A673 (cell line): ENCODE measurements at regions not wholly inside any gene's neighbourhood (a gene's known extent, or its start where the extent isn't known, plus 50 kb on each side); places are given as distances from the start of the nearest gene placed in this dataset.

Experiments
- BruUV-seq: library from RNA; stranded (reverse); fragments of 400-500 nt; replicated peaks from 2 replicates; lab custom pipeline; 2021; lab: Mats Ljungman, UMichigan
- CTCF ChIA-PET: fragments of 300-600 bp; sonication (Branson Sonifier 250); formaldehyde crosslinking; loops from one replicate; lab custom pipeline; 2022; ENCODE audit warnings: antibody characterized with exemption; lab: Charles Lee
- POLR2A ChIA-PET: fragments of 300-600 bp; sonication (Branson Sonifier 250); formaldehyde crosslinking; loops from one replicate; lab custom pipeline; 2022; ENCODE audit warnings: antibody characterized with exemption; ENCODE audit not compliant: low non-redundant PET; lab: Charles Lee
- DNase-seq: peaks from one replicate; pipeline ENCODE4 v3.0.0-alpha.2; 2015; ENCODE audit warnings: low spot score
- H3K27ac ChIP-seq: fragments of 200-600 bp; sonication (generic); 2 replicates; pipeline ENCODE4 v1.5.1; 2016; ENCODE audit warnings: mixed run types, low read depth, mild to moderate bottlenecking, mixed read lengths, antibody characterized with exemption, low read length; ENCODE audit not compliant: poor library complexity, severe bottlenecking
- H3K27me3 ChIP-seq: fragments of 200-600 bp; sonication (generic); replicated peaks from 2 replicates; pipeline ENCODE4 v1.6.1; 2017; ENCODE audit warnings: mixed run types, low read depth, mild to moderate bottlenecking, mixed read lengths, antibody characterized with exemption, low read length; ENCODE audit not compliant: insufficient read depth, poor library complexity
- H3K36me3 ChIP-seq: fragments of 200-600 bp; sonication (generic); 2 replicates; pipeline ENCODE4 v1.6.1; 2016; ENCODE audit warnings: mixed run types, mild to moderate bottlenecking, mixed read lengths, antibody characterized with exemption, low read length; ENCODE audit not compliant: insufficient read depth, poor library complexity, severe bottlenecking
- H3K4me1 ChIP-seq: fragments of 200-600 bp; sonication (generic); 2 replicates; pipeline ENCODE4 v1.6.1; 2017; ENCODE audit warnings: mixed run types, mild to moderate bottlenecking, mixed read lengths, antibody characterized with exemption, low read length; ENCODE audit not compliant: insufficient read depth, poor library complexity, severe bottlenecking
- H3K4me3 ChIP-seq: fragments of 200-600 bp; sonication (generic); 2 replicates; pipeline ENCODE4 v1.5.1; 2016; ENCODE audit warnings: low read depth, mixed run types, mild to moderate bottlenecking, mixed read lengths, low read length; ENCODE audit not compliant: poor library complexity, severe bottlenecking
- H3K9me3 ChIP-seq: fragments of 200-600 bp; sonication (generic); 2 replicates; pipeline ENCODE4 v1.6.1; 2016; ENCODE audit warnings: mixed run types, low read depth, mild to moderate bottlenecking, mixed read lengths, antibody characterized with exemption, low read length; ENCODE audit not compliant: poor library complexity, severe bottlenecking
- EZH2 ChIP-seq: fragments of 200-600 bp; sonication (generic); IDR thresholded peaks from 2 replicates; pipeline ENCODE4 v1.6.1; 2017; ENCODE audit warnings: borderline replicate concordance, low read depth, mild to moderate bottlenecking, mixed read lengths, antibody characterized with exemption, low read length; ENCODE audit not compliant: poor library complexity, severe bottlenecking
- intact Hi-C: fragments of 100-400 bp; cut with micrococcal nuclease; formaldehyde crosslinking; loops from one replicate; pipeline ENCODE4 v1.10.0; 2022; ENCODE audit not compliant: unreplicated experiment
- TF ChIP-seq, protein P1 (sequence below): fragments of 300-800, 200-600 bp; sonication (generic); conservative IDR thresholded peaks from 2 replicates; pipeline ENCODE4 v1.5.1; 2017; ENCODE audit warnings: low read depth, mild to moderate bottlenecking, antibody characterized with exemption, low read length, moderate library complexity, mixed read lengths

DNA sequence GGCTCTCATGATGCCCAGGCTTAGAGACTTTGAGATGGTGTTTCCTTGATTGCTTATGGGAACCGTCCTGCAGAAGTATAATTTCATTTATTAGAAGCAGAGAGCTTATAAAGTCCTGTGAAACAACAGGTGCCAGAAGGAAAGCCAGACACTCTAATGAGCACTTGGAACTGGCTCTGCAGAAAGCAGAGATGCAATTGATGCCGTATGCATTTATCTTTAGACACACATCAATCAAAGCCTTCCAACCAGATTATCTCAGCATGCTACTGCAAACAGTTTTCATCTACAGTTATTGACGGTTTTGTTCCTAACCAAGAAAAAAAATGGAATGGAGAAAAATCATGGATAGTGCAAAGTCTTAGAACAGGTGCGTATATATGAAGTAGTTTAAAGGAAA, 371.7 kb upstream of the PRKCQ start:
- no peak for DNase-seq
- TF ChIP-seq, protein P1, sequence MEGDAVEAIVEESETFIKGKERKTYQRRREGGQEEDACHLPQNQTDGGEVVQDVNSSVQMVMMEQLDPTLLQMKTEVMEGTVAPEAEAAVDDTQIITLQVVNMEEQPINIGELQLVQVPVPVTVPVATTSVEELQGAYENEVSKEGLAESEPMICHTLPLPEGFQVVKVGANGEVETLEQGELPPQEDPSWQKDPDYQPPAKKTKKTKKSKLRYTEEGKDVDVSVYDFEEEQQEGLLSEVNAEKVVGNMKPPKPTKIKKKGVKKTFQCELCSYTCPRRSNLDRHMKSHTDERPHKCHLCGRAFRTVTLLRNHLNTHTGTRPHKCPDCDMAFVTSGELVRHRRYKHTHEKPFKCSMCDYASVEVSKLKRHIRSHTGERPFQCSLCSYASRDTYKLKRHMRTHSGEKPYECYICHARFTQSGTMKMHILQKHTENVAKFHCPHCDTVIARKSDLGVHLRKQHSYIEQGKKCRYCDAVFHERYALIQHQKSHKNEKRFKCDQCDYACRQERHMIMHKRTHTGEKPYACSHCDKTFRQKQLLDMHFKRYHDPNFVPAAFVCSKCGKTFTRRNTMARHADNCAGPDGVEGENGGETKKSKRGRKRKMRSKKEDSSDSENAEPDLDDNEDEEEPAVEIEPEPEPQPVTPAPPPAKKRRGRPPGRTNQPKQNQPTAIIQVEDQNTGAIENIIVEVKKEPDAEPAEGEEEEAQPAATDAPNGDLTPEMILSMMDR = no peak
- TF ChIP-seq EZH2 = no peak
- peaks cover 25% of the 10 kb centered on the region for H3K27me3 ChIP-seq
- intact Hi-C loops = no loop called here
- ChIA-PET CTCF (no interaction called here), POLR2A (no interaction called here)
- no TSS peak for BruUV-seq
- no peak overlapping the region for H3K27ac ChIP-seq
- no peaks in the 10 kb centered on the region for H3K9me3 ChIP-seq
- no peaks in the 10 kb centered on the region for H3K4me1 ChIP-seq
- no peaks in the 10 kb centered on the region for H3K36me3 ChIP-seq
- no peak overlapping the region for H3K4me3 ChIP-seq

DNA sequence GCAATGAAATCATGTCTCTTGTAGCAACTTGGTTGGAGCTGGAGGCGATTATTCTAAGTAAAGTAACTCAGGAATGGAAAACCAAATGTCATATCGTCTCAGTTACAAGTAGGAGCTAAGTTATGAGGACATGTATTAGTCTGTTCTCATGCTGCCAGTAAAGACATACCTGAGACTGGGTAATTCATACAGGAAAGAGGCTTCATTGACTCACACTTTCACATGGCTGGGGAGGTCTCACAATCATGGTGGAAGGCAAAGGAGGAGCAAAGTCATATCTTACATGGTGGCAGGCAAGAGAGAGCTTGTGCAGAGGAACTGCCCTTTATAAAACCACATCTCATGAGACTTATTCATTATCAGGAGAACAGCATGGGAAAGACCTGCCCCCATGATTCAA, 370.1 kb upstream of the PRKCQ start:
- no peak overlapping the region for H3K27ac ChIP-seq
- no peak overlapping the region for H3K4me3 ChIP-seq
- no peak for TF ChIP-seq EZH2
- TF ChIP-seq, protein P1 = no peak
- ChIA-PET CTCF (no interaction called here), POLR2A (no interaction called here)
- H3K9me3 ChIP-seq = no peaks in the 10 kb centered on the region
- H3K36me3 ChIP-seq = no peaks in the 10 kb centered on the region
- BruUV-seq = no TSS peak
- no peak for DNase-seq
- peaks cover 38% of the 10 kb centered on the region for H3K27me3 ChIP-seq
- H3K4me1 ChIP-seq = no peaks in the 10 kb centered on the region
- intact Hi-C loops = no loop called here

DNA sequence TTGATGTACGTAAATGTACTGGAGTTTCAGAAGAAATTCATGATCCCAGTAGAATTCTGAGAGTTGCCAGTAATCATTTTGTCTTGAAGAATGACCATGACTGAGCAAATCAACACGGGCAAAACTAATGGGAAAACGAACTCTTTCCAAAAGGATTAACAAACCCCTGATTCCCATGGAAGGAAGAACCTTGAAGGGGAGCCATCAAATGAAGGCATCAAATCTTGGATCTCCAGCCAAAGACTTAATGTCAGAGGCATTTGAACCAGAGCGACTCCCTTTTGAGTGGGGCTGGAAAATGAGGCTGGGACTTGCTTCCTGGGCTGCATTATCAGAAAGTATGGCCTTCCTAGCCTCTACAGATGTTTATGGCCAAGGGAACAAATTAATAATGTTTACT, 364.4 kb upstream of the PRKCQ start:
- TF ChIP-seq, protein P1 = no peak
- TF ChIP-seq EZH2 = no peak
- Histone ChIP-seq H3K27me3 (peaks cover 71% of the 10 kb centered on the region), H3K4me3 (no peak overlapping the region), H3K36me3 (no peaks in the 10 kb centered on the region), H3K4me1 (no peaks in the 10 kb centered on the region), H3K9me3 (no peaks in the 10 kb centered on the region), H3K27ac (no peak overlapping the region)
- intact Hi-C loops = no loop called here
- ChIA-PET POLR2A (no interaction called here), CTCF (no interaction called here)
- no peak for DNase-seq
- BruUV-seq = no TSS peak
